DOHH2 (cell line): ENCODE measurements at regions not wholly inside any gene's neighbourhood (a gene's known extent, or its start where the extent isn't known, plus 50 kb on each side); places are given as distances from the start of the nearest gene placed in this dataset.
"Not testable (repeated sequence)": the region's sequence is repeated elsewhere in the genome, so short reads cannot be mapped to it uniquely, and the experiment has no call there.

ENCODE experiments used
- CTCF ChIP-seq: fragments of 200-600 bp; sonication (generic); IDR thresholded peaks from one replicate; pipeline ENCODE4 v1.5.1; 2014; ENCODE audit warnings: antibody characterized with exemption, mild to moderate bottlenecking, low read depth, low read length; ENCODE audit not compliant: poor library complexity, severe bottlenecking
- EZH2phosphoT487 ChIP-seq: fragments of 200-600 bp; sonication (generic); IDR thresholded peaks from 2 replicates; pipeline ENCODE4 v1.6.1; 2017; ENCODE audit warnings: borderline replicate concordance, mild to moderate bottlenecking, antibody characterized with exemption, low read length, moderate library complexity, mixed read lengths

- not testable (repeated sequence) for TF ChIP-seq CTCF, EZH2phosphoT487
Observed at GRCh38 chr6:87752503-87752902, 50.5 kb upstream of the AKIRIN2 start.
